Activated CD4-positive, alpha-beta T cell treated with anti-CD3 and anti-CD28 coated beads, Interleukin-2, amount 50 U/mL, for 16 hours (primary cell): ENCODE measurements at regions not wholly inside any gene's neighbourhood (a gene's known extent, or its start where the extent isn't known, plus 50 kb on each side); places are given as distances from the start of the nearest gene placed in this dataset.
"Not testable (repeated sequence)": the region's sequence is repeated elsewhere in the genome, so short reads cannot be mapped to it uniquely, and the experiment has no call there.

Experiments used
- DNase-seq: peaks from one replicate; pipeline ENCODE4 v3.0.0-alpha.2; 2020

DNA sequence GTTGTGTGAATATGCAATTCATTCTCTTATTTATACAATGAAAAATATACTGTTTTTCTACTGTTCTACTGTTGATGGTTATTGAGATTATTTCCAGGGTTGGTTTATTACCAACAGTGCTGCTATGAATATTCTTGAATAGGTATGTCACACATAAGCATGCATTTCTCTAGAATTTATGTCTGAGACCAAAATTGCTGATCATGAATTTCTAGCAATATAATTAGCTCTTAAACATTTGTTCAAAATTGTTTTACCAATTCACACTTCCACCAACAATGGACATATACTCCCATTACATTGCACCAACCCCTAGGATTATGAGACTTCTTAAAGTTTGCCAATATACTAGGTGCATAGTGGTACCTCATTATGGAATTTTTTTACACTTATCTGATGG, 164.1 kb upstream of the KCNQ5 start:
- DNase-seq: no peak

DNA sequence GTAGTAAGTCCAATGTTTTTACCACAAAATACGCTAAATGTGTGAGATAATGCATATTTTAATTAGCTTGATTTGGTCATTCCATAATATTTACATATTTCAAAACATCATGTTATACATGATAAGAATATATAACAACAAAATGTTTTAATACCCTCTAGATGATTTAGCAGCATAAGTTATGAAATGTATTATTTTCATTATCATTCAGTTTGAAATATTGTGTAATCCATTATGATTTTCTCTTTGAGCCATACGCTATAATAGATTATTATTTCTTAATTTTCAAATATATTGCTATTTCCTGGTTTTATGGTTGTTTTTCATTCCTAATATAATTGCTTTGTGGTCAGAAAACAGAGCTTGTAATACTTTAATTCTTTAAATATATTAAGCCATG, 163.3 kb upstream of the KCNQ5 start:
- DNase-seq: no peak

DNA sequence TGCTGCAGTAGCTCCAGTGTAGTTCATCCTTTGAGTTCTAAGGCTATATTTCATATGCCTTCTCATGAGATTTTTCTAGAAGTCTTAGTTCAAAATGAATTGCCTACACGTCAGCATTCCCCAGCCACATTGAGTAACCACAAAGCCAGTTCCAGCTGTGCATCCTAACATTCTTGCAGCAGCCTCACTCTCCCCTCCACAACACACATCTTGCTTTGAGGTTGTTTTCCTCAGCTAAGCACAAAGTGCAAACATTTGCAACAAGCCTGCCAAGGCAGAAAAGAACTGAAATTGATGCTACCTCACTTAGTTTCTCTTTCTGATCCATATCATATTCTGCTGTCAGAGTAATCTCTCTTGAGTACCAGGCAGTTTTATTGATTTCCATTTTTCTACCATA, 160.7 kb upstream of the KCNQ5 start:
- no peak for DNase-seq

DNA sequence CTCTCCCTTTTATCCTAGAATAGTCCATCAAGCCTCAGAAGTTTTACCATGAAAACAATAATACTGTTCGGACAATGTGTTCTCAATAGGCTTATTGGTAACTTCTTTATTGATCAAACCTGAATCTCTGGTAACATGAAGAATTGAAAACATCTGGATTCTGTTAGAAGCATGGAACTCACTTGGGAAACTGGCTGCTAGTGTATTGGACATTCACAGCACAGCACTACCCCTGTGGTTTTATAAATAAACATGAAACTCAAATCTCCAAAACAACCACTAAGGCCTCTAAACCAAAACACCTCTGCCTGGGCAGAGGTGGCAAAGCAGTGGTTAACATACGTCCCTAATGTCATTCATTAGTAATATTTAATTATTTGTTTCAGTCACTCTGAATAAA, 157.6 kb upstream of the KCNQ5 start:
- no peak for DNase-seq

DNA sequence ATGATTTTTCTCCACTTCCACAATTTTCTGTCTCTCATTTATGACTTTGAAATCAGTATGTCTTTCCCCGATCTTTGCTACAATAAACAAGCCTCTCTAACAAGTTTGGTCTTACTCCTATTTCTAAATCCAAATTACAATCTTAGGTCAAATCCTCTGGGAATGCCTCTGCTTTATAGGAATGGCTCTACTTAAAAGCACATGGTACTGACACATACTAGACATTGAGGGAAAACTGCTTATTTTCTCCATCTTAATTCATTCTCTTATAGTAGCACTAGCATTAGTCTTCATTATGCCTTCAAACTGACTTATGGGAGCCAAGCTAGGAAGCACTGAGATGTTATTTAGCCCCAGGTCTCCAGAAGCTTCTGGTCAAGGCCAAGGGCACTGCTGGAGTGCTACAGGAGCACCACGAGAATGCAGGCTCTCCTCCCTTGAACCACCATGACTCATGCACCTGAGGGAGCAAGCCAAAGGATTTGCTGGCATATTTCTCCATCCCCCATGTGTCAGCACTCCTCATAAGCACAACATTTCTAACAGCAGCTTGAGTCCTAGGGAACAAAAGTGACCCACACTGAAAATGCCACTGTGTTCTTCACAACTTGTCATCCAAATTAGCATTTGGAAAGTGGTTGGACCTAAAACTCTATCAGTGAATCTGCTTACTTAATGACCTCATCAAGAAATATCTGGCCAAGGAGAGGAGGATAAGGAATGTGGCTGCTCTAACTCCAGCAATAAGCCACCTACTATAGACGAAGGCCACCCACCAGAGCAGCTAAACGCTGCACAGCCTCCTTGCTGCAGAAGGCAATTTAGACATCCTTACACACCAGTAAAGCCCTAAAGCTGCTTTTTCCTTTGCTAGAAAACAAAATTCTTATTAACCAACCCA, 156.8 kb upstream of the KCNQ5 start:
- DNase-seq: no peak

DNA sequence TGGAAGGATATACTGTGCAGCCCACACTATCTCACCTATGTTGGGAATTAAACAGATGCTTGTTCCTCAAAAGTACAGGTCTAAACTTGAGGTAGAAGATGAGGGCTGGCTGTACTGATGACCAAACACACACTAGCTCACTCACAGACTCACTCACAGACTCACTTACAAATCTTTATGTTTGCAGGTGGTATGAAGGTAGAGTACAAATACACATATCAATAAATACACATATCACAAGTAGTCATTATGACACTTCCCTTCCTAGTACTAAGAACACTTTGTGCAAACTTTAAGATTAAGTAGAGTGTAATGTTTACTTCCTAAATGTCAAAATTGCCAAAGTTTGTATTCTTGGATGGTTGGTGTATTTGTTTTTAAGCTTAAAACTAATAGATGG, 155.4 kb upstream of the KCNQ5 start:
- no peak for DNase-seq

DNA sequence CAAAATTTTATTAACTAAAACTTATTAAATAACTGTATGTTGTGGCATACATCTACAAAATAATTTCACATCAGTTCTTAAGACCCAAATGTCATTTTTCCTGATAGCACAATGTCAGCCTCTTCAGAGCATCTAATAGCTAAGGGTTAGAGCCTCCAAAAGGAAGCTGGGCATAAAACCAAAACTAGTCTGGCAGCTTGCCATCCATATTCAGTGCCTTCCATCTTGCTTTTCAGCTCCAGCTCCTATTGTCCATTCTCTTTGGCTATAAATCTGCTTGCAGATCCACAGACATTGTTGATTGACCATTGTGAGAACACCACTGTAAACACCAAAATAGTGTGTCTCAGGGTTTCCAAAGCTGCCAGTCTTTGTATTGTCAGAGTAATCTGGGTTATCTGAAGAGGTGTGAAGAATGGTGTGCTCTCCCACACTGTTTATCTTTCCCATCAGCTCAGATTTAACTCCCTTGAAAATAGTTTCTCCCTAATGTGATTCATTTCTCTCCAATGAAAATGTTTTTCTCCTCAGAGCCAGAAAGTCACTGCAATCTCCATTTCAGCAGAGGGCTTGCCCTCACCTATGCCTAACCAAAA, 154.8 kb upstream of the KCNQ5 start:
- no peak for DNase-seq

DNA sequence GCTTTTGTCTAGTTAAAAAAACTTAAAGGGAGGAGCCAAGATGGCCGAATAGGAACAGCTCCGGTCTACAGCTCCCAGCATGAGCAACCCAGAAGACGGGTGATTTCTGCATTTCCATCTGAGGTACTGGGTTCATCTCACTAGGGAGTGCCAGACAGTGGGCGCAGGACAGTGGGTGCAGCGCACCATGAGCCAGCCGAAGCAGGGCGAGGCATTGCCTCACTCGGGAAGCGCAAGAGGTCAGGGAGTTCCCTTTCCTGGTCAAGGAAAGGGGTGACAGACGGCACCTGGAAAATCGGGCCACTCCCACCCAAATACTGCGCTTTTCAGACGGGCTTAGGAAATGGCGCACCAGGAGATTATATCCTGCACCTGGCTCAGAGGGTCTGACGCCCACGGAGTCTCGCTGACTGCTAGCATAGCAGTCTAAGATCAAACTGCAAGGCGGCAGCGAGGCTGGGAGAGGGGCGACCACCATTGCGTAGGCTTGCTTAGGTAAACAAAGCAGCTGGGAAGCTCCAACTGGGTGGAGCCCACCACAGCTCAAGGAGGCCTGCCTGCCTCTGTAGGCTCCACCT, 152.4 kb upstream of the KCNQ5 start:
- not testable (repeated sequence) for DNase-seq

DNA sequence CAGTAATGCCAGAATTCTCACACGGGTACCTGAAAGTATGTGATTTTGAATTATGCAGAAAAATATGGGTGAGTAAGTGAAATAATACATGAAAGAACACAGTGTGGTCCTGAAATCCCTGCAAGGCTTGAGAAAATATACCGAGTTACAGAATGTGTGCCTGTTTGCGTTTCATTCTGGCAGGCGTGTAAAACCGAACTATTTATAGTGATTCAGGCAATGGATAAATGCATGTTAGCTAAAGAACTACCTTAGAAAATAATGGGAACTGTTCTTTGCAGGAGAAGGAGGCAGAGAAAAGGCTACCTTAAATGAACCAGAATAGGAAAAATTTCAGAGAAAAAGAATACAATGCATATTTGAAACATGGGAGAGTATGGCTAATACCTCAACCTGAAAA, 145.8 kb upstream of the KCNQ5 start:
- no peak for DNase-seq

DNA sequence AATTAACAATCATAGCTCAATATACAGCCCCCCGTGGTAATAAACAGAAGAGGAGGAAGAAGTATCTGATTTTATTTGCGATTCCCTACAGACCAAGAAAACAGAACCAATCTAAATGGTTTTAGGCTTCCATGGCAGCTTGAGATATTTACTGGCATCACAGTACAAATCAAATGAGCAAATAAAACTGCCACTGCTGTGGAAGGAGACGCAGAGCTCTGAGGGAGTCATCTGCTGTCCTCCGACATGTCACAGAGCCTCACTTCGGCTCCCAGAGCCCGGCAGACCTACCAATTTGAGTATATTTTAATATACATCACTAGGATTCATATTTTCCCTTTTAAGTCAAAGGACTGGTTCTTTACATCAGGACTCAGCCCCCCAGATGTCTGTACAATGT, 145.2 kb upstream of the KCNQ5 start:
- no peak for DNase-seq

DNA sequence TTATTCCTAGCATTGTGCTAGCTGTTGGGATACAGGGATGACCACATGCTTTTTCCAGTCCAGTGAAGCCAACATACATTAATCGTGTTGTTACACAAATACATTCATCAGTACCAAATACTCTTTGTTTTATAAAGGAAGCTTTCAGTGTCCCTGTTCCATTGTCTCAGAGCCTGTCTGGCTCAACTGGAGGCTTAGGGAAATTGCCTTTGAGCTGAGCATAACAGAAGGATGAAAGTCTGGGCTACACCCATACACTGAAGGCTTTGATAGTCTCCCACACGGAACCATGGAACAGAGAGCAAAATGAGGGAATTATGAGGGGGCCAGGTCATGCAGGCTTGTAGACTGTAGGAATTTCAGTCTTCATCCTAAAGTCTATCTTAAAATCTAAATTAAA, 126.4 kb upstream of the KCNQ5 start:
- no peak for DNase-seq

DNA sequence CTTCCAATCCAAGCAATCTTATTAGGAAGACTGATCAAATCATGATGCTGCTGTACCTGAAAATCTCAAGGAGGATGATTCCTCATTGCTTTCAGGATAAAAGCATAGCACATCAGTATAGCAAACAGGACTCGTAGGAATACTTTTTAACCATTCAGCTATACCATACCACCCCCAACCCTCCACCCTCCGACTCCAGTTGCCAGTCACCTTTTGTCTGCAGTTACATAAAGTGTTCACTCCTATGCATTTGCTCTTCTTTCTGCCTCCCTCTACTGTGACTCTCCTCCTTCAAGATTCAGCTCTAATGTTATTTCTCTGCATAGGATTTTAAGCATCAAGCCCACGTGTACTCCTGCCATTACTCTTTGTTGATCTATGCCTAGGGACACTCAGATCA, 124.7 kb upstream of the KCNQ5 start:
- DNase-seq: no peak

DNA sequence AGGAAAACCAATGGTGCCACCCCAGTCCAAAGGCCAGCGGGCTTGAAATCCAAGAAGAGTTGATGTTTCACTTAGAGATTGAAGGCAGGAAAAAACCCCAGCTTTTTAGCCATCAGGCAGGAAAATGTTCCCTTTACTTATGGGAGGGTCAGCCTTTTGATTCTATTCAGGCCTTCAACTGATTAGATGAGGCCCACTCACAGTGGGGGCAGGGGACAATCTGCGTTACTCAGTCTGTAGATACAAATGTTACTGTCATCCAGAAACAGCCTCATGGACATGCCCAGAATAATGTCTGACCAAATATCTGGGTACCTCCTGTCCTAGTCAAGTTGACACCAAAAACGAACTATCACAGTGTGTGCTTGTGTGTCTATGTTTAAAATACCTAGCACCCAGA, 121.2 kb upstream of the KCNQ5 start:
- DNase-seq: no peak

DNA sequence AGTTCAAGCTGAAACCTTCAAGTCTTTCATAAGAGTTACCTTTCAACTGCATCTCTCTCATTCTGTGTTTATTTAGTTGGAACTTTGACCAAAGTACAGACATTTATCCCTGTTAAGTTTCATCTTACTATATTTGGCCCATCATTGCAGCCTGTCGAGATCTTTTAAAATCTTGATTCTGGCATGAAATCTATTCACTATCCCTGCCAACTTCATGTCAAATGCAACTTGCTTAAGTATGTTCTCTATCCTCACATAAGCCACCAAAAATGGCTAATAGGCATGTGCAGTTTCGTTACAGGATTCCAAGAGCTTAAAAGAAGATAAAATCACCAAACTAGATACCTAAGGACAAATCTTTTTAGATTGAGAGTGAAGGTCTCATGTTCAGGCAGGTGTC, 117.5 kb upstream of the KCNQ5 start:
- DNase-seq: no peak

DNA sequence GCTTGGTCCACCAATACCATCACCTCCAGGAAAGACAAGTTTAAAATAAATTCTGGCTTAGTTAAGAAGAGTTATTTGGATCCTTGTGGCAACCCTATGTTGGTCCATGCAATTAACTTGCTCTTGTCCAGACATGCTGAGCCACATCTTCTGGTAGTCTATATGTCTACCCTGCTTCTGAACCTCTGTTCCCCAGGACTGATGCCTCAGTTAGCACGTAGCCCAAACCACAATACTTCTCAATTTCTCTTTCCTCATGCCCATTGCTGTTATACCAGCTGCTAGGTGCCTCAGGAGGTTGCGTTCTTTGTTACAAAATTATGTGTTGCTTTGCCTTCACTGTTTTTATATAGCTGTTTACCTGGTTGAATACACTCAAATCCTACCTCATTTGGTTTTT, 116.4 kb upstream of the KCNQ5 start:
- DNase-seq: no peak

DNA sequence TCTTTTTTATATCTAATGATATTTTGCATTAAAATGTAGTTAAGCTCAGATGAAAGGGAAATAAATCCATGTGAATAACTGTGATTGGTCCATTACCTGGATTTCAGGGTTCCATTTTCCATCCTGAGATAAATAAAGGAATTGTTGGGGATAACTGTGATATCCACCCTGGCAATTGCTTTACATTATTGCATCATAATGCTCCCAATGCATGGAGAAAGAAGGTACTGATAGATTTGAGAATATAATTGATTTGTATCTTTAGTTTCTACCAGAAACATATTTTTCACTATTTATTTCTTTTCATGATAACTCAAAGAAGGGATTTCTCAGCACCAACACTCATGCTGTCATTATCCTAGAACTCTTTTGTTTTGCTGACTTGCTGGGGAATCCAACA, 102.0 kb upstream of the KCNQ5 start:
- DNase-seq: no peak

DNA sequence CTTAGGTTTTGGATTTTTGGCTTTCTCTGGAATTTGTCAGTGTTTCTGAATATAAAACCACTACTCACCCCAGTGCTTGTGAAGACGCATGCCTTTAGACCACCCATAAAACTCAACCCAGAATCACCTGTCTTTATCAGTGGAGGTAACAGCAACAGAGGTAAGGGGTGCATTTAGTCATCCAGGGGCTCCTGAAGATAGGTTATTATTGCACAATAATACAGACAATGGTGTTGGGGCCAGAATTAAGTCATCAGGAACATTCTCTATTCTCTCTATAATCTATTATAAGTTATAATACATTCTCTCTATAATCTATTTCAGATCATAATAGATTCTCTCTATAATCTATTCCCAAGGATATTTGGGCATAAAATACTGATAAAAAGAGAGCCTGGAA, 100.2 kb upstream of the KCNQ5 start:
- no peak for DNase-seq

DNA sequence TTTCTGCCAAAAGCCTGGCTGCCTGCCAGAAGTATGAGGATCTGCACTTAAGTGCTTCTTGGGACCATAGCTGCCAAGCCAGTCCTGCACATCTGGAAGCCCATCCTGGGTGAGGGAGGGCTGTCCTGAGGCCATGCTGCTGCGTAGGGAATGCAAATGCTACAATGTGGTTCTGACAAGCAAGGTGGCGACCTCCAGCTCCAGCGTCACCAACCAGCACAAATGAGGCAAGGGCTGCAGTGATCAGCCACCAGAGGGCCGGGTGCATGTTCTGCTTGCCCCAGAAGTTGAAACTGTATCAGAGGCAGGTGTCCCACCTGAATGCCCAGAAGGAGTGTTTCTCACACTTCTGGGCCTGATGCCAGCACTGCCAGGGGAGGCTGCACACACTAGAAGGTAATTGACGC, 99.1 kb upstream of the KCNQ5 start:
- DNase-seq: peak; percentile 6

DNA sequence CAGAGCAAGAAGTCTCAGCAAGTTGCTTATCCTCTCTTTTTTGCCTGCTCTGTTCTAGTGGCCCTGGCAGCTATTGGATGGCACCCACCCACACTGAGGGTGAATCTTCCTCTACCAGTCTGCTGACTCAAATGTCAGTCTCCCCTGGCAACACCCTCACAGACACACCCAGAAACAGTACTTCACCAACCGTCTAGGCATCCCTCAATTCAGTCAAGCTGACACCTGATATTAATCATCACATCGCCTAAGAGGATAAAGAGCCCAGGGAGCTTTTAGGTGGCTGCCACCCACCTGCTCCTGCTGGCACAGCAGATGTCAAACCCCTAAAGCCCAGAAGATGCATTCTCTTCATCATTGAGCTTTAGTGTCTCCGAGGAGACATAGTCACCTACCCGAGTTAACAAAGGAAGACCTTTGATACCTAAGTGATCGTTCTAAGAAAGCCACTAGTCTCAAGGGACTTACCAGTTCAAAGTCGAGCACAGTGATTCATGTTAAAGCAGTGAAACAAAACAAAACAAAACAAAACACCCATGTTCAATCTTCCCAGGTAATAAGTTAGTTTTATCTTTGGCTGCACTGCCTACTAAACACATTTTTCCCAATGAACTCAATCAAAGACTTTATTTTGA, 97.7 kb upstream of the KCNQ5 start:
- DNase-seq: peak; percentile 4

DNA sequence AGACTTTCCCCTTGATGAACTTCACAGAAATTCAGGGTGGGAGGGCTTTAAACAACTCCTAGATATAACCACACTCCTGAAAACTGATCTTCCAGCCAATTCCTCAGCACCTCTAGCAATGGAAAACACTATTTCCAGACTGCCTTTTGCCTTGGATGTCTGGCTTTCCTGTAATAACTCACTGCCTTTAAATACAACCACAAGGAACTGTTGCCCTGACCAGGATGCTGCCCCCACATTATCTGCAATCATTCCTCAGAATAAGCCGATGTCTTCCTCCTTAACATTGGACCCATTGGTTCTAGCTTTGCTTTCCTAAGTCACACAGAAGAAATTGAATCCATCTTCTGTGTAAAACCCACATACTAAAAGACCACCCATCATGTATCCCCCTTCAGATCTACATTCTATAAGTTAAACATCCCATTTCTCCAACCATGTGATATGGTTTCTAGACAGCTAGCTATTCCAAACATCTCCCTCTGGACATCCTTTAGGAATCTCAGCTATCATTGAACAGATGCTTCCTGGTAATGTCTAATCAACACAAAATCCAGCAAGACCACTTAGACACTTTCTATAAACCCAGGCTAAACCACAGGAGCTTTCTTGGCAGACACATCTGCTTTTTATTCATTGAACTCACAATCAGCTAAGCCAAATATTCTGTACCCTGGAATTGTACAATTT, 95.9 kb upstream of the KCNQ5 start:
- no peak for DNase-seq

DNA sequence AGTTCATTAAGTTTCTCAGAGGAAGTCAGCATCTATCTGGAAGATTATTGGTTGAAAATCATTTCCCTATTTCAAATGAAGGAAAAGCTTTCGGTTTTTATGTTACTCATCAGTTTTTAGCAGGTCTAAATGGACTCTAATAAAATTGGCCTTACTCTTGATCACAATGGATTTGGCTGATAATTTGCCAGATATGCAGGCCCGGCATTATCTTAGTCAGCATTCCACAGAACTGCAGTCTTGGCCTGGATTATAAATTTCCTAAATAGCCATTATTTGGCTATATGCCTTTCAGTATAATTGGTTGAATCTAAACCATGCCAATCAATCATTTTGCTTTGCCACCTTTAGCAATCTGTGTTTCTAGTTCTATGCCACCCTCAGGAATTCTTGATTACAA, 91.7 kb upstream of the KCNQ5 start:
- no peak for DNase-seq

DNA sequence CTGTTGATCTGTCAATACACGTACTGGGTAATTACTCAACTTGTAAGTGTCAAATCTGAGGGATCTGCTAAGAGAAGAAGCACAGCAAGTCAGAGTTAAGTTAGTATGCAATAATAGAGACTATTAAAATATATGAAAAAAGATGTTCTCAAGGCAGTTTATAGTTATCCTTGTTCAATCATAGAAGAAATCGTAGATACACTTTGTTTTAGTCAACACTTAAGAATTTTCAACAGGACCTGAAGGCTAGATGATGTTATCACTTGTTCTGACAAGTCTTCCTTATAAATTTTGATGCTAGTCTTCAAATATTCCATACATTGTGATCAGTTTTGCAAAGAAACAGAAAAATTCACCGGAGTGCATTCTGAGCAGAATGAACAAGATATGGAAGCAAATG, 91.1 kb upstream of the KCNQ5 start:
- DNase-seq: no peak

DNA sequence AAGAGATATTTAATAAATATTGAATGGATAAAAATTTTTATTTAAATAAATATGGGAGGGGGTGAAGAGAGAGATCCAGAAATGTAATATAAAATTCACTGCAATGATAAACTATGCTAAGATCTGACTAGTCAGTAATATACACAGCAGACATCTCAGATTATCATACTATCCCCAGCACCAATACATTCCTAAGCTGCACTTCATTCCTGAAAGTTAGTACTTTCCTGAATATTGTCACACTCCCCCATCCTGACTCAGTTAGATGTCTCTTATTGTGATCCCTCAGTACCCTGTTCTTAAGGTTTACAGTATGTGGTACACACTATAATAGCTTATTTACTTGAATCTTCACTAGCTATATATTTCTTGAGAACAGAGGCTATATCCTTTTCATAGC, 88.3 kb upstream of the KCNQ5 start:
- no peak for DNase-seq
